MV-4-11 (cell line): ENCODE measurements at regions not wholly inside any gene's neighbourhood (a gene's known extent, or its start where the extent isn't known, plus 50 kb on each side); places are given as distances from the start of the nearest gene placed in this dataset.

Experiments
- DNase-seq: peaks from one replicate; lab custom pipeline; 2025; lab: John Stamatoyannopoulos, UW

GRCh38 chr10:117638200-117638599, 95.7 kb downstream of the EMX2 start:
- DNase-seq = no peak

- no peak for DNase-seq
These were observed 96.2 kb downstream of the EMX2 start for GRCh38 chr10:117638664-117639200.

GRCh38 chr10:117640406-117640805, 97.9 kb downstream of the EMX2 start:
- DNase-seq = no peak

- DNase-seq = no peak
These were observed 104.2 kb downstream of the EMX2 start for GRCh38 chr10:117646718-117647117.

GRCh38 chr10:117647306-117647705, 104.8 kb downstream of the EMX2 start:
- no peak for DNase-seq

- no peak for DNase-seq
These were observed 108.6 kb downstream of the EMX2 start for GRCh38 chr10:117651121-117651520.

GRCh38 chr10:117652228-117653169, 110.0 kb downstream of the EMX2 start:
- DNase-seq = peak; percentile 69

- peak; percentile 84 for DNase-seq
These were observed 110.6 kb downstream of the EMX2 start for GRCh38 chr10:117653170-117653515.

GRCh38 chr10:117654105-117654504, 111.6 kb downstream of the EMX2 start:
- DNase-seq = no peak

- DNase-seq = no peak
These were observed 114.1 kb downstream of the EMX2 start for GRCh38 chr10:117656385-117657367.

- no peak for DNase-seq
These were observed 118.8 kb downstream of the EMX2 start for GRCh38 chr10:117661316-117661715.

- DNase-seq = no peak
These were observed 119.6 kb downstream of the EMX2 start for GRCh38 chr10:117662126-117662525.

- DNase-seq = no peak
These were observed 120.4 kb downstream of the EMX2 start for GRCh38 chr10:117662751-117663540.

- peak; percentile 2 for DNase-seq
These were observed 121.2 kb downstream of the EMX2 start for GRCh38 chr10:117663750-117664149.

GRCh38 chr10:117664288-117664687, 121.7 kb downstream of the EMX2 start:
- DNase-seq = no peak

GRCh38 chr10:117666166-117666565, 123.6 kb downstream of the EMX2 start:
- no peak for DNase-seq

- DNase-seq = no peak
These were observed 124.4 kb downstream of the EMX2 start for GRCh38 chr10:117666965-117667364.

GRCh38 chr10:117667831-117668230, 125.3 kb downstream of the EMX2 start:
- no peak for DNase-seq

GRCh38 chr10:117668327-117669008, 125.9 kb downstream of the EMX2 start:
- no peak for DNase-seq

- DNase-seq = no peak
These were observed 126.6 kb downstream of the EMX2 start for GRCh38 chr10:117669122-117669521.
